A549 (cell line): ENCODE measurements at regions not wholly inside any gene's neighbourhood (a gene's known extent, or its start where the extent isn't known, plus 50 kb on each side); places are given as distances from the start of the nearest gene placed in this dataset.

Experiments
- ATAC-seq, 2 experiments: fragments of 200-7000 bp in 1 of 2; fragments of >200 bp in 1 of 2; cut with Nextera tagmentation in 1 of 2; cut with Tn5 transposase in 1 of 2; 3 replicates each; pipeline versions ENCODE4 v1.8.0 to v1.9.1; 2018 to 2020; ENCODE audit warnings: mild to moderate bottlenecking in 1 of 2, moderate library complexity in 1 of 2
- CTCF ChIA-PET: fragments of 300-600 bp; sonication (Branson Sonifier 250); formaldehyde crosslinking; extraction: SDS; loops from one replicate; lab custom pipeline; 2021; ENCODE audit warnings: antibody characterized with exemption, inconsistent platforms; lab: Yijun Ruan, JAX
- POLR2A ChIA-PET: fragments of 350-600 bp; formaldehyde crosslinking; extraction: SDS; loops from one replicate; lab custom pipeline; 2021; ENCODE audit warnings: antibody characterized with exemption, inconsistent platforms; lab: Yijun Ruan, JAX
- DNase-seq, 2 experiments: peaks; one replicate each; pipeline versions ENCODE4 v3.0.0 to v3.0.0-alpha.2; 2011 to 2016; ENCODE audit warnings: low read depth in 1 of 2, low spot score in 1 of 2
- FAIRE-seq: peaks from 2 replicates; lab custom pipeline; 2011; peaks lifted over from hg19 to GRCh38; lab: Jason Lieb, UNC
- H3K27ac ChIP-seq, 2 experiments: fragments of >200 bp; sonication (Bioruptor Twin); formaldehyde crosslinking; 3 replicates each; pipeline ENCODE4 v1.5.1; 2016 to 2017
- H3K4me1 ChIP-seq: fragments of >200 bp; sonication (Bioruptor Twin); formaldehyde crosslinking; 3 replicates; pipeline ENCODE4 v1.6.1; 2016
- H3K4me2 ChIP-seq: fragments of >200 bp; sonication (Bioruptor Twin); formaldehyde crosslinking; 3 replicates; pipeline ENCODE4 v1.6.1; 2016
- H3K4me3 ChIP-seq: fragments of >200 bp; sonication (Bioruptor Twin); formaldehyde crosslinking; 3 replicates; pipeline ENCODE4 v1.5.1; 2016
- H3K9me3 ChIP-seq: fragments of >200 bp; sonication (Bioruptor Twin); formaldehyde crosslinking; 3 replicates; pipeline ENCODE4 v1.6.1; 2016
- ATOH8 ChIP-seq: fragments of 250-450 bp; sonication (Bioruptor Pico); IDR thresholded peaks from 2 replicates; pipeline ENCODE4 v1.5.0; 2020; ENCODE audit warnings: low read depth, mild to moderate bottlenecking, moderate library complexity
- CBX2 ChIP-seq: fragments of 200-600 bp; sonication (generic); IDR thresholded peaks from 2 replicates; pipeline ENCODE4 v1.6.1; 2016; ENCODE audit warnings: low read depth, mild to moderate bottlenecking, borderline replicate concordance
- CBX8 ChIP-seq: fragments of 200-600 bp; sonication (generic); IDR thresholded peaks from 2 replicates; pipeline ENCODE4 v1.6.1; 2016
- CHD4 ChIP-seq: fragments of 200-600 bp; sonication (generic); IDR thresholded peaks from 2 replicates; pipeline ENCODE4 v1.6.1; 2016; ENCODE audit warnings: antibody characterized with exemption, mild to moderate bottlenecking, borderline replicate concordance
- EHMT2 ChIP-seq: fragments of 200-600 bp; sonication (generic); IDR thresholded peaks from 2 replicates; pipeline ENCODE4 v1.6.1; 2016; ENCODE audit warnings: antibody characterized with exemption, low read depth, mild to moderate bottlenecking, moderate library complexity
- FOSL2 ChIP-seq, 2 experiments: fragments of 450-650 bp in 1 of 2; fragments of >200 bp in 1 of 2; sonication (Bioruptor Twin) in 1 of 2; formaldehyde crosslinking; IDR thresholded peaks; 2 replicates each; pipeline versions ENCODE4 v1.5.0 to v1.6.1; 2016 to 2020; ENCODE audit warnings: mild to moderate bottlenecking in 1 of 2, moderate library complexity in 1 of 2
- HEYL ChIP-seq: fragments of 250-450 bp; sonication (Bioruptor Pico); IDR thresholded peaks from 2 replicates; pipeline ENCODE4 v1.8.0; 2021; ENCODE audit warnings: mild to moderate bottlenecking, moderate library complexity
- HOXB5 ChIP-seq: fragments of 250-450 bp; sonication (Bioruptor Pico); IDR thresholded peaks from 2 replicates; pipeline ENCODE4 v1.5.0; 2020; ENCODE audit warnings: mild to moderate bottlenecking, moderate library complexity
- JUN ChIP-seq, 2 experiments: fragments of >200 bp; sonication (Bioruptor Twin); formaldehyde crosslinking; IDR thresholded peaks; 2 replicates in 1 of 2; 3 replicates in 1 of 2; pipeline ENCODE4 v1.6.1; 2016 to 2017
- KDM1A ChIP-seq: fragments of 200-600 bp; sonication (generic); IDR thresholded peaks from 2 replicates; pipeline ENCODE4 v1.6.1; 2016; ENCODE audit warnings: low read depth, mild to moderate bottlenecking
- MAFK ChIP-seq: fragments of 450-650 bp; IDR thresholded peaks from 2 replicates; pipeline ENCODE4 v1.6.1; 2014; ENCODE audit not compliant: partially characterized antibody
- NFE2L2 ChIP-seq: fragments of 150-350 bp; conservative IDR thresholded peaks from 2 replicates; pipeline ENCODE4 v1.6.1; 2014; ENCODE audit warnings: low read length
- PHF8 ChIP-seq: fragments of 200-600 bp; sonication (generic); IDR thresholded peaks from 2 replicates; pipeline ENCODE4 v1.6.1; 2016; ENCODE audit warnings: low read depth, mild to moderate bottlenecking, antibody characterized with exemption, moderate library complexity, borderline replicate concordance
- POLR2AphosphoS2 ChIP-seq: conservative IDR thresholded peaks from 2 replicates; pipeline ENCODE4 v1.6.1; 2012; ENCODE audit warnings: low read length, improper control_type of control experiment, inconsistent platforms
- RCOR1 ChIP-seq: fragments of 150-350 bp; IDR thresholded peaks from 2 replicates; pipeline ENCODE4 v1.6.1; 2014; ENCODE audit warnings: antibody characterized with exemption, low read length, low read depth
- REST ChIP-seq: fragments of 200-600 bp; sonication (generic); IDR thresholded peaks from 2 replicates; pipeline ENCODE4 v1.6.1; 2016; ENCODE audit warnings: antibody characterized with exemption, mild to moderate bottlenecking, moderate library complexity
- RNF2 ChIP-seq: fragments of 200-600 bp; sonication (generic); IDR thresholded peaks from 2 replicates; pipeline ENCODE4 v1.6.1; 2016; ENCODE audit warnings: low read depth, mild to moderate bottlenecking, antibody characterized with exemption, moderate library complexity, borderline replicate concordance
- TFCP2L1 ChIP-seq: fragments of 250-450 bp; sonication (Bioruptor Pico); IDR thresholded peaks from 2 replicates; pipeline ENCODE4 v1.5.0; 2021; ENCODE audit warnings: mild to moderate bottlenecking
- USF2 ChIP-seq: fragments of 450-650 bp; IDR thresholded peaks from 2 replicates; pipeline ENCODE4 v1.6.1; 2014; ENCODE audit warnings: antibody characterized with exemption
- ZNF302 ChIP-seq: fragments of 250-450 bp; sonication (Bioruptor Pico); IDR thresholded peaks from 2 replicates; pipeline ENCODE4 v1.9.0; 2021; ENCODE audit warnings: inconsistent platforms, mild to moderate bottlenecking, moderate library complexity
- ZSCAN20 ChIP-seq: fragments of 250-450 bp; sonication (Bioruptor Pico); IDR thresholded peaks from 2 replicates; pipeline ENCODE4 v1.8.0; 2022; ENCODE audit warnings: mild to moderate bottlenecking, moderate library complexity
- WGBS: methylation state at CpG from one replicate; pipeline ENCODE4 v1.1.6; 2017; ENCODE audit errors: missing lambda C conversion rate; 5-methylcytosine and 5-hydroxymethylcytosine counted together

- Histone ChIP-seq H3K4me1 (no peaks in the 10 kb centered on the region), H3K27ac (no peak overlapping the region), H3K4me3 (no peak overlapping the region), H3K9me3 (no peaks in the 10 kb centered on the region)
- DNase-seq = no peak
- ChIA-PET POLR2A (no interaction called here), CTCF (no interaction called here)
- FAIRE-seq = no peak
- WGBS = 12% methylated on average over 5 of the region's 5 CpGs
- ATAC-seq = no peak
- TF ChIP-seq POLR2AphosphoS2 (no peak), ZSCAN20 (CRISPR knock-in tag) (no peak), MAFK (no peak), EHMT2 (no peak), RNF2 (no peak), ZNF302 (no peak), KDM1A (no peak), ATOH8 (CRISPR knock-in tag) (no peak), RCOR1 (no peak), FOSL2 (IDR thresholded peaks at IDR 0.05) (no peak), FOSL2 (CRISPR knock-in tag; IDR thresholded peaks at IDR 0.05) (no peak), CBX2 (no peak), CBX8 (no peak), NFE2L2 (no peak), HOXB5 (CRISPR knock-in tag) (no peak), PHF8 (no peak), HEYL (no peak), CHD4 (no peak), USF2 (no peak)
- TF ChIP-seq, all 56 proteins: peak for 0
- H3K4me2 ChIP-seq = no peak overlapping the region
These were observed 507.3 kb downstream of the ISL1 start for GRCh38 chr5:51890435-51891116.

- H3K4me3 ChIP-seq = no peak overlapping the region
- DNase-seq (no peak), ATAC-seq (no peak), FAIRE-seq (no peak)
- H3K4me2 ChIP-seq = no peak overlapping the region
- no peak for TF ChIP-seq REST
- TF ChIP-seq JUN (IDR thresholded peaks at IDR 0.05) = no peak
- no peak for TF ChIP-seq TFCP2L1 (CRISPR knock-in tag)
- no peak for TF ChIP-seq POLR2AphosphoS2
- H3K27ac ChIP-seq = no peak overlapping the region
- H3K4me1 ChIP-seq = no peaks in the 10 kb centered on the region
- POLR2A ChIA-PET = no interaction called here
- CTCF ChIA-PET = interaction anchor here (0.8 kb wide), 1 partner anchor 12 kb away, joined by 3 read pairs; no protein-coding TSS in a partner anchor
- H3K9me3 ChIP-seq = no peaks in the 10 kb centered on the region
- WGBS = 13% methylated on average over 1 of the region's 1 CpG
These were observed 509.4 kb downstream of the ISL1 start for GRCh38 chr5:51892680-51893079.
